GM12801 (cell line): ENCODE measurements at regions not wholly inside any gene's neighbourhood (a gene's known extent, or its start where the extent isn't known, plus 50 kb on each side); places are given as distances from the start of the nearest gene placed in this dataset.

Source experiments
- CTCF ChIP-seq: IDR thresholded peaks from one replicate; pipeline ENCODE4 v1.5.1; 2011; ENCODE audit warnings: control low read depth; ENCODE audit not compliant: insufficient read length; ENCODE audit errors: extremely low read depth

DNA sequence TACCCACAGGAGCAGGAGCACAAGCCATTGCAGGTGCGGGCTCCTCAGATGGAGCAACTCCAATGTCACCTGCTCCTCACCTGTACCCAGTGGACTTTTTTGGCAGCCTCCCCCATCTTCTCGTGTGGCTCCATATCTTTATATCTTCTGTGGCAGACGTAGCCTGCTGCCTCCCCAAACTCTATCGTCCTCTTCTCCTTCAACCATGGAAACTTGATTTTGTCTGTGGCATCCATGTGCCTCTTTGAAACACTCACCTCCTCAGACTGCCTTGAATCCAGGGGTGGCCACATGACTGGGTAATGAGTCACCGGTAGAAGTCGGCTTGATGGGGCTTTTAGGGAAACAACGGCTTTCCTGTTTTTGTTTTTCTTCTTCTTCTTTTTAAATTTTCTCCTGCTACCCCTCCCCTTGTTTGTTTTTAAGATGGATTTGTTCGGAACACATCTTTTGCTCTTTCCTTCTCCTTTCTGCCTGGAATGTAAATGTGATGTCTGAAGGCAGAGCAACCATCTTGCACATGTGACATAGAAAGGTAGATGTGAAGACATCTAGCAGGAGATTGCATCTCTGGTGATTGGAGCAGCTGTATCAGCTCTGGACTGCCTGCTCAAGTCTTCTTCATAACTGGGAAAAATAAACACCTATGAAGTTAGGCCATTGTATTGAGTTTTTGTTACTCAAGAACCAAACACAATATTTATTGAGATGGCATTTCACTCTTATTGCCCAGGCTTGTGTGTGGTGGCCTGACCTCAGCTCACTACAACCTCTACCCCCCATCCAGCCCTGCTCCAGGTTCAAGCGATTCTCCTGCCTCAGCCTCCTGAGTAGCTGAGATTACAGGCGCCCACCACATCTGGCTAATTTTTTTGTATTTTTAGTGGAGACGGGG is 69.9 kb upstream of the DDR1 start:
- TF ChIP-seq CTCF, result no peak

DNA sequence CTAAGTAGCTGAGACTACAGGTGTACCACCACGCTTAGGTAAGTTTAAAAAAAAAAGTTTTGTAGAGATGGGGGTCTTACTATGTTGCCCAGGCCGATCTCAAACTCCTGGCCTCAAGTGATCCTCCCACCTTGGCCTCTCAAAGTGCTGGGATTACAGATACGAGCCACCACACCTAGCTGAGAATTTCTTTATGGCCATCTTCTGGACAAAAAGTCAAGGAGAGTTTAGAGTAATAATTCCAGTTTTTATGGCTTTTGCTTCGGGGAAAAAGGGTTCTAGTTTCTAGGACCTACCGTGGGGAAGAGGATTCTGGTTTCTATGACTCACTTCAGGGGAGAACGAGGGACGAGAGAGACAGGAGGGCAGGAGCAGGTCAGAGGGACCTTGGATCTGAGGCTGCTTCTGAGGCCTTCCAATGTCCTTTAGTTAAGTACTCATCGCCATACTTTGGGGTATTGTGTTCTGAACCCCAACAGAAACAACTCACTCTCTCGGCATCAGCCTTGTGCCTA is 69.3 kb upstream of the IER3 start:
- no peak for TF ChIP-seq CTCF

DNA sequence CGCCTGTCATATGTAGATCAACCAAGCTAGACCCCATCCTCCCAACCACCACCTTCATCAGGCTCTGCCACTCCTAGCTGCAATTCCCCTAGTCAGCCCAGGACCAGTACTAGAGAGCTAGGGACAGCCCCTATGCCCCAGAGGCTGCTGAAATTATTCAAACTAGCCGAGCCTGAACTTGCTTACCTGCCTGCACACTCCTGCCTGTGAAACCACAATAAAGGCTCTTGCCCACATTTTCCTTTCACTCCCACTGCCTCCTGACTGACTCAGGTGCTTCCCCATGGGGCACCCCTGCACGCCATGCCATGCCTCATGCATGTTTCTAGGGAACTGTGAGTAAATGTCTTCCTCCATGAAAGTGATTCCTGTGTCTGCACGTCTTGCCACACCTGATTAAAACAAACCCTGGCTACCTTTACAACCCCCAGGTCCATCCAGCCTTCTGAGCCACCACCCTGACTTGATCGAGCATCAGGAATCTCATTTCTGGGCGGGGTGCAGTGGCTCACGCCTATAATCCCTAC is 66.5 kb upstream of the IER3 start:
- TF ChIP-seq CTCF, result no peak

DNA sequence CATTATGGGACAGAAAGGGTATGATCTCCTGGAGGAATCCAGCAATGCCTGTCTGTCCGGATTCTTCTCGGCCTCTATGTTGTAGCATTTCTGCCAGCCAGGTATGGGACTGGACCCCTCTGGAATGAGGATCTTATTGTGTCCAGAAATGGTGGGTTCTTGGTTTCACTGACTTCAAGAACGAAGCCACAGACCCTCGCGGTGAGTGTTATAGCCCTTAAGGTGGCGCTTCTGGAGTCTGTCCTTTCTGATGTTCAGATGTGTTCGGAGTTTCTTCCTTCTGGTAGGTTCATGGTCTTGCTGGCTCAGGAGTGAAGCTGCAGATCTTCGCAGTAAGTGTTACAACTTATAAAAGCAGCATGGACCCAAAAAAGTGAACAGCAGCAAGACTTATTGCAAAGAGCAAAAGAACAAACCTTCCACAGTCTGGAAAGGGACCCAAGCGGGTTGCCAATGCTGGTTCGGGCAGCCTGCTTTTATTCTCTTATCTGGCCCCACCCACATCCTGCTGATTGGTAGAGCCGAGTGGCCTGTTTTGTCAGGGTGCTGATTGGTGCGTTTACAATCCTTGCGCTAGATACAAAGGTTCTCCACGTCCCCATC is 62.3 kb upstream of the IER3 start:
- no peak for TF ChIP-seq CTCF

DNA sequence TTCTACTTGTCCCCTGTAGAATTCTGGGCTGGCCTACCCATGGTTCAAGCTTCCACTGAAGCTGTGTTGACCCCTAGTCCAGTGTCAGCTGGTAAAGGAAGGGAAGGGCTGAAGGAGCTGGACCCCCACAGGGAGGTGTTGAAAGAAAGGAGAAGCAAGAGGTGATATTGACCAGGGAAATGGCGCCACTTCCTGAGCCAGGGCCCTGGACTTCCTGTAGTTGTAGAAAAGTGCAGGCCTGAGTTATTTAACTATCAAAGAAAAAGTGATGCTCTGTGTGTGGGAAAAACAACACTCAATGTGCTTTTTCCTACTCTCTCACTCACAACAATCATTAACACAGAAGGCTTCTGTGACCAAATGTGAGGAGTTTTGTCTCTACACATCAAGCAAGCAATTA is 60.0 kb upstream of the IER3 start:
- TF ChIP-seq CTCF, result no peak

DNA sequence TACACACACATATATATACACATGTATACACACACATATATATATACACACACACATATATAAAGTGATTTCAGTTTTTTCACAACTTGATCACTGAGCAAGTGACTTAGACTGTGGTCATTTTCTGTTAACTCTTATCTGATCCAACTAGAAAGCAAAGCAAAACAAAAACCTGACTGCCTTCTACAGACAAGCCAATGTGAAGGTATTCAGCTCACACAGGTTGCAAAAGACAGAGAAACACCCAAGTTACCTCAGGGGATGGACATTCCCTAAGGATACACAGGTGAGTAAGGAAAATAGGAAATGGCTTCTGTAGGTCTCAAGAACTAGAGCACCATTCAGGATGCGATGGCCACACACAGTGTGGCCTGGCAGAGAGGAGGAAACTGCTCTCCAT is 58.4 kb upstream of the IER3 start:
- TF ChIP-seq CTCF, result no peak

GRCh38 chr6:30801950-30802349 is 57.6 kb upstream of the IER3 start:
- no peak for TF ChIP-seq CTCF
